Panc1 (cell line): ENCODE measurements at regions not wholly inside any gene's neighbourhood (a gene's known extent, or its start where the extent isn't known, plus 50 kb on each side); places are given as distances from the start of the nearest gene placed in this dataset.

Experiments
- ATAC-seq: fragments of 200-7000 bp; cut with Tn5 transposase; 2 replicates; pipeline ENCODE4 v1.9.1; 2020; ENCODE audit warnings: mild to moderate bottlenecking, moderate library complexity
- BruUV-seq: library from RNA; stranded (reverse); fragments of 400-500 nt; replicated peaks from 2 replicates; lab custom pipeline; 2021; lab: Mats Ljungman, UMichigan
- CTCF ChIA-PET: fragments of 300-600 bp; sonication (Branson Sonifier 250); formaldehyde crosslinking; loops from one replicate; lab custom pipeline; 2022; ENCODE audit warnings: antibody characterized with exemption; lab: Charles Lee
- POLR2A ChIA-PET: fragments of 300-600 bp; sonication (Branson Sonifier 250); formaldehyde crosslinking; loops from one replicate; lab custom pipeline; 2022; ENCODE audit warnings: antibody characterized with exemption; lab: Charles Lee
- DNase-seq: peaks from one replicate; pipeline ENCODE4 v3.0.0-alpha.2; 2010; ENCODE audit warnings: low read depth, low spot score
- H3K27ac ChIP-seq: 2 replicates; pipeline ENCODE4 v1.5.1; 2011; ENCODE audit warnings: mild to moderate bottlenecking, low read length, inconsistent platforms
- H3K27me3 ChIP-seq: fragments of 200-500 bp; sonication (Bioruptor generic); 2 replicates; pipeline ENCODE4 v1.6.0; 2014; ENCODE audit warnings: low read length, inconsistent platforms; ENCODE audit not compliant: control insufficient read depth, insufficient read depth
- H3K36me3 ChIP-seq: fragments of 200-500 bp; sonication (Bioruptor generic); 2 replicates; pipeline ENCODE4 v1.5.1; 2014; ENCODE audit warnings: inconsistent platforms, mild to moderate bottlenecking, low read length, moderate library complexity; ENCODE audit not compliant: control insufficient read depth, insufficient read depth
- H3K4me1 ChIP-seq: 2 replicates; pipeline ENCODE4 v1.5.1; 2011; ENCODE audit warnings: inconsistent platforms, mild to moderate bottlenecking, low read length, moderate library complexity; ENCODE audit not compliant: control insufficient read depth, insufficient read depth
- H3K4me3 ChIP-seq, 2 experiments: 2 replicates each; pipeline ENCODE4 v1.5.1; 2011 to 2012; ENCODE audit warnings: low read depth in 2 of 2, low read length in 2 of 2, mild to moderate bottlenecking in 2 of 2, inconsistent platforms in 1 of 2, moderate library complexity in 1 of 2
- H3K9me3 ChIP-seq: fragments of 200-500 bp; sonication (Bioruptor generic); 2 replicates; pipeline ENCODE4 v1.5.1; 2014; ENCODE audit warnings: low read depth, mild to moderate bottlenecking, inconsistent platforms, low read length, moderate library complexity; ENCODE audit not compliant: control insufficient read depth, insufficient read depth
- CTCF ChIP-seq: fragments of 450-650 bp; IDR thresholded peaks from 2 replicates; pipeline ENCODE4 v1.5.1; 2017; ENCODE audit warnings: mild to moderate bottlenecking
- POLR2AphosphoS5 ChIP-seq: IDR thresholded peaks from 2 replicates; pipeline ENCODE4 v1.6.1; 2012; ENCODE audit warnings: mild to moderate bottlenecking, low read depth, low read length, moderate library complexity
- REST ChIP-seq, 2 experiments: IDR thresholded peaks; 2 replicates each; pipeline ENCODE4 v1.6.1; 2011 to 2012; ENCODE audit warnings: low read depth in 2 of 2, control low read depth in 1 of 2, low read length in 1 of 2, mild to moderate bottlenecking in 1 of 2, moderate library complexity in 1 of 2; ENCODE audit not compliant: insufficient read depth in 1 of 2
- SIN3A ChIP-seq: IDR thresholded peaks from 2 replicates; pipeline ENCODE4 v1.6.1; 2012; ENCODE audit warnings: low read depth, mild to moderate bottlenecking, low read length, moderate library complexity, borderline replicate concordance; ENCODE audit not compliant: insufficient read depth
- TCF7L2 ChIP-seq: IDR thresholded peaks from 2 replicates; pipeline ENCODE4 v1.6.1; 2011; ENCODE audit warnings: mild to moderate bottlenecking, low read depth, low read length, inconsistent platforms
- in situ Hi-C: cut with HindIII; loops from 2 replicates; pipeline ENCODE4 v1.10.0; 2016; ENCODE audit warnings: low sequenced_read_pairs, low pct_unique_long_range_greater_than_20kb
- intact Hi-C: fragments of 100-400 bp; cut with micrococcal nuclease; formaldehyde crosslinking; loops from one replicate; pipeline ENCODE4 v1.10.0; 2022; ENCODE audit not compliant: unreplicated experiment

DNA sequence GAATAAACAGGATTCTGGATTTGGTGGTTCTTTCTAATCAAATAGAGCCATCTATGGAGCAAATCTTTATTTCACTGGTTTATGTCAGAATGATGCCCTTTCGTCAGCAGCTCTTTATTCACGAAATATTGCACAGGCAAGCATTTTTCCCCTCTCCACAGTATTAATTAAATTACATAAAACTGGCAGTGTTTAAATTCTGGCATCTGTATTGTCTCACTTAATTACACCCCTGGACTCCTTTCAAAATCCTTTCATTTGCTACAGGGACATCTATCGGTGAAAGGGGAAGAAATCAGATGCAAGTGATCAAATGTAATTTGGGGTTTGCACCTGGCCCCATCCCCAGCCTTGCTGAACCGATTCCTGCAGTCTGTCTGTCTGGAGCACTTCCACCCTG, 801.9 kb downstream of the QKI start:
- BruUV-seq, result no TSS peak
- no peaks in the 10 kb centered on the region; the same call in 1 of the 2 replicates for H3K9me3 ChIP-seq
- H3K27me3 ChIP-seq, result no peaks in the 10 kb centered on the region
- H3K27ac ChIP-seq, result no peak overlapping the region
- intact Hi-C loops (no loop called here), in situ Hi-C loops (no loop called here)
- ATAC-seq, result no peak
- no peak for TF ChIP-seq POLR2AphosphoS5
- no peak for TF ChIP-seq TCF7L2
- H3K36me3 ChIP-seq, result no peaks in the 10 kb centered on the region
- CTCF ChIA-PET, result interaction anchor here (0.7 kb wide), 1 partner anchor 1744 kb away, joined by 10 read pairs; no protein-coding TSS in a partner anchor
- H3K4me1 ChIP-seq, result no peaks in the 10 kb centered on the region
- POLR2A ChIA-PET, result no interaction called here
- no peak for DNase-seq
- no peak overlapping the region for H3K4me3 ChIP-seq

- BruUV-seq, result no TSS peak
- Histone ChIP-seq H3K36me3 (no peaks in the 10 kb centered on the region), H3K9me3 (no peaks in the 10 kb centered on the region), H3K4me1 (no peaks in the 10 kb centered on the region), H3K27me3 (no peaks in the 10 kb centered on the region), H3K27ac (no peak overlapping the region), H3K4me3 (no peak overlapping the region)
- no peak for ATAC-seq
- in situ Hi-C loops (no loop called here), intact Hi-C loops (no loop called here)
- POLR2A ChIA-PET, result no interaction called here
- TF ChIP-seq TCF7L2, result no peak
- TF ChIP-seq REST (IDR thresholded peaks at IDR 0.05; ENCODE audit: insufficient read depth in 1 of 2, low read depth in 2 of 2, low read length in 1 of 2), result no peak
- TF ChIP-seq CTCF, result no peak
- no peak for TF ChIP-seq SIN3A
- TF ChIP-seq POLR2AphosphoS5, result no peak
- CTCF ChIA-PET, result no interaction called here
- DNase-seq, result no peak
Observed at GRCh38 chr6:164214066-164214465, 799.5 kb downstream of the QKI start.

DNA sequence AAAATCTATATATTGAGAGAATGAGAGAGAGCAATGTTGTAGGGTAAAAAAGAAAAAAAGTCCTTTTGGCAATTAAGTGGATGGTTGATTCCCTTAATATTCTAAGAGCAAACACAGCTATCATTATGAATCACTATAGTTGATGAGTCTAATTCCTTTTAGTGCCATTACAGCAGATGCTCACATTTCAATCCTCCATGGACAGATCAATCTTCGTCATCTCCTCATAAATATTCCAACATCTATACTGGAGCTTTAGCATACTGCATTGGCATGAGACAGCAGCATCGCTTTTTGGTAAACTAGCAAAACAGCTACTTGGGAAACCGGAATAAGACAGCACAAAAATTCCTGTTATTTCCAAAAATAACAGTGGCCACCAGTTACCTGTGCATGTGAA, 796.7 kb downstream of the QKI start:
- no peaks in the 10 kb centered on the region for H3K36me3 ChIP-seq
- H3K27ac ChIP-seq, result no peak overlapping the region
- BruUV-seq, result no TSS peak
- no peak for TF ChIP-seq POLR2AphosphoS5
- intact Hi-C loops (no loop called here), in situ Hi-C loops (no loop called here)
- CTCF ChIA-PET, result no interaction called here
- no peaks in the 10 kb centered on the region for H3K27me3 ChIP-seq
- DNase-seq, result no peak
- H3K9me3 ChIP-seq, result no peaks in the 10 kb centered on the region
- H3K4me1 ChIP-seq, result no peaks in the 10 kb centered on the region
- H3K4me3 ChIP-seq, result no peak overlapping the region
- POLR2A ChIA-PET, result no interaction called here
- ATAC-seq, result no peak
